Neural progenitor cell (in vitro differentiated cells): ENCODE measurements at regions not wholly inside any gene's neighbourhood (a gene's known extent, or its start where the extent isn't known, plus 50 kb on each side); places are given as distances from the start of the nearest gene placed in this dataset.

Experiments
- DNase-seq: peaks from one replicate; pipeline ENCODE4 v3.0.0-alpha.2; 2016; ENCODE audit warnings: low spot score
- H2AFZ ChIP-seq: fragments of 200-600 bp; sonication (generic); replicated peaks from 2 replicates; pipeline ENCODE4 v1.6.1; 2016; ENCODE audit warnings: antibody characterized with exemption
- H3F3A ChIP-seq: fragments of 200-600 bp; sonication (generic); 2 replicates; pipeline ENCODE4 v1.6.1; 2016; ENCODE audit warnings: antibody characterized with exemption, low read depth
- H3K27ac ChIP-seq: fragments of 200-600 bp; sonication (generic); 2 replicates; pipeline ENCODE4 v1.5.1; 2016; ENCODE audit warnings: mild to moderate bottlenecking
- H3K27me3 ChIP-seq: fragments of 200-600 bp; sonication (generic); 2 replicates; pipeline ENCODE4 v1.6.1; 2016; ENCODE audit warnings: mild to moderate bottlenecking, moderate library complexity
- H3K36me3 ChIP-seq: fragments of 200-600 bp; sonication (generic); 2 replicates; pipeline ENCODE4 v1.5.1; 2016
- H3K4me1 ChIP-seq: fragments of 200-600 bp; sonication (generic); 2 replicates; pipeline ENCODE4 v1.6.1; 2016; ENCODE audit warnings: mixed run types
- H3K4me2 ChIP-seq: fragments of 200-600 bp; sonication (generic); 2 replicates; pipeline ENCODE4 v1.6.1; 2016
- H3K4me3 ChIP-seq: fragments of 200-600 bp; sonication (generic); 2 replicates; pipeline ENCODE4 v1.5.1; 2016
- H3K79me2 ChIP-seq: fragments of 200-600 bp; sonication (generic); 2 replicates; pipeline ENCODE4 v1.6.1; 2016; ENCODE audit warnings: low read depth
- H3K9ac ChIP-seq: fragments of 200-600 bp; sonication (generic); 2 replicates; pipeline ENCODE4 v1.6.1; 2016
- H3K9me3 ChIP-seq: fragments of 200-600 bp; sonication (generic); 2 replicates; pipeline ENCODE4 v1.5.1; 2016; ENCODE audit warnings: low read depth
- H4K20me1 ChIP-seq: fragments of 200-600 bp; sonication (generic); 2 replicates; pipeline ENCODE4 v1.6.1; 2016; ENCODE audit warnings: low read depth
- H3K27ac Mint-ChIP-seq: 3 replicates; pipeline ENCODE4 v1.8.0; 2021; ENCODE audit warnings: mixed read lengths
- H3K27me3 Mint-ChIP-seq: 2 replicates; pipeline ENCODE4 v1.8.0; 2022; ENCODE audit warnings: low read depth, mild to moderate bottlenecking, inconsistent platforms, moderate library complexity, mixed read lengths; ENCODE audit not compliant: insufficient read depth
- H3K36me3 Mint-ChIP-seq: 3 replicates; pipeline ENCODE4 v1.8.0; 2021; ENCODE audit warnings: mixed read lengths
- H3K4me1 Mint-ChIP-seq: 3 replicates; pipeline ENCODE4 v1.8.0; 2021; ENCODE audit warnings: mixed read lengths
- H3K4me3 Mint-ChIP-seq: 3 replicates; pipeline ENCODE4 v1.8.0; 2021; ENCODE audit warnings: mild to moderate bottlenecking, moderate library complexity, mixed read lengths
- H3K9me3 Mint-ChIP-seq: 3 replicates; pipeline ENCODE4 v1.8.0; 2020; ENCODE audit warnings: mixed read lengths
- CTCF ChIP-seq: fragments of 200-600 bp; sonication (generic); IDR thresholded peaks from 2 replicates; pipeline ENCODE4 v1.5.1; 2017; ENCODE audit warnings: antibody characterized with exemption, mild to moderate bottlenecking
- EZH2 ChIP-seq: fragments of 200-600 bp; sonication (generic); IDR thresholded peaks from 2 replicates; pipeline ENCODE4 v1.6.1; 2017; ENCODE audit warnings: antibody characterized with exemption, mild to moderate bottlenecking, moderate library complexity
- EZH2phosphoT487 ChIP-seq: fragments of 200-600 bp; sonication (generic); IDR thresholded peaks from 2 replicates; pipeline ENCODE4 v1.6.1; 2017; ENCODE audit warnings: antibody characterized with exemption

GRCh38 chr4:67346654-67347053 is 198.6 kb downstream of the CENPC start:
- Histone ChIP-seq H3K27ac (no peak overlapping the region), H3K4me3 (no peak overlapping the region), H3K36me3 (no peaks in the 10 kb centered on the region), H3K9me3 (no peaks in the 10 kb centered on the region), H2AFZ (no peak overlapping the region), H3K4me1 (no peaks in the 10 kb centered on the region), H3F3A (no peaks in the 10 kb centered on the region), H3K9ac (no peak overlapping the region), H4K20me1 (no peaks in the 10 kb centered on the region), H3K27me3 (no peaks in the 10 kb centered on the region), H3K4me2 (no peak overlapping the region), H3K79me2 (no peaks in the 10 kb centered on the region)
- TF ChIP-seq CTCF (no peak), EZH2phosphoT487 (no peak), EZH2 (no peak)
- H3K36me3 Mint-ChIP-seq, result no peaks in the 10 kb centered on the region
- H3K4me1 Mint-ChIP-seq, result peaks cover 8% of the 10 kb centered on the region
- no peaks in the 10 kb centered on the region for H3K27me3 Mint-ChIP-seq
- H3K9me3 Mint-ChIP-seq, result no peaks in the 10 kb centered on the region
- H3K4me3 Mint-ChIP-seq, result no peak overlapping the region
- no peak overlapping the region for H3K27ac Mint-ChIP-seq
- no peak for DNase-seq

GRCh38 chr4:67344594-67345380 is 200.5 kb downstream of the CENPC start:
- DNase-seq, result no peak
- no peak overlapping the region for H3K4me3 Mint-ChIP-seq
- H3K36me3 Mint-ChIP-seq, result no peaks in the 10 kb centered on the region
- Histone ChIP-seq H3K9me3 (no peaks in the 10 kb centered on the region), H3K79me2 (no peaks in the 10 kb centered on the region), H3K4me2 (no peak overlapping the region), H3K27me3 (no peaks in the 10 kb centered on the region), H3F3A (no peaks in the 10 kb centered on the region), H3K9ac (no peak overlapping the region), H3K4me1 (no peaks in the 10 kb centered on the region), H3K27ac (no peak overlapping the region), H4K20me1 (no peaks in the 10 kb centered on the region), H3K4me3 (no peak overlapping the region), H2AFZ (no peak overlapping the region), H3K36me3 (no peaks in the 10 kb centered on the region)
- H3K4me1 Mint-ChIP-seq, result peaks cover 8% of the 10 kb centered on the region
- TF ChIP-seq EZH2 (no peak), EZH2phosphoT487 (no peak), CTCF (no peak)
- no peaks in the 10 kb centered on the region for H3K9me3 Mint-ChIP-seq
- H3K27ac Mint-ChIP-seq, result no peak overlapping the region
- no peaks in the 10 kb centered on the region for H3K27me3 Mint-ChIP-seq

GRCh38 chr4:67343199-67343598 is 202.1 kb downstream of the CENPC start:
- no peak overlapping the region for H2AFZ ChIP-seq
- H3K4me3 ChIP-seq, result no peak overlapping the region
- no peak for TF ChIP-seq EZH2phosphoT487
- no peak for TF ChIP-seq CTCF
- H3K36me3 ChIP-seq, result no peaks in the 10 kb centered on the region
- H3F3A ChIP-seq, result no peaks in the 10 kb centered on the region
- no peaks in the 10 kb centered on the region for H3K4me1 ChIP-seq
- H3K9me3 Mint-ChIP-seq, result no peaks in the 10 kb centered on the region
- peaks cover 8% of the 10 kb centered on the region for H3K4me1 Mint-ChIP-seq
- DNase-seq, result no peak
- H3K4me3 Mint-ChIP-seq, result no peak overlapping the region
- H3K27ac Mint-ChIP-seq, result no peak overlapping the region
- H3K9me3 ChIP-seq, result no peaks in the 10 kb centered on the region
- no peaks in the 10 kb centered on the region for H3K27me3 Mint-ChIP-seq
- H3K9ac ChIP-seq, result no peak overlapping the region
- no peaks in the 10 kb centered on the region for H4K20me1 ChIP-seq
- H3K36me3 Mint-ChIP-seq, result no peaks in the 10 kb centered on the region
- H3K27me3 ChIP-seq, result no peaks in the 10 kb centered on the region
- no peak overlapping the region for H3K27ac ChIP-seq
- H3K4me2 ChIP-seq, result no peak overlapping the region
- no peaks in the 10 kb centered on the region for H3K79me2 ChIP-seq
